WERI-Rb-1 (cell line): ENCODE measurements at regions not wholly inside any gene's neighbourhood (a gene's known extent, or its start where the extent isn't known, plus 50 kb on each side); places are given as distances from the start of the nearest gene placed in this dataset.

Experiments used
- DNase-seq: peaks from one replicate; pipeline ENCODE4 v3.0.0-alpha.2; 2020
- H3K27ac ChIP-seq: fragments of 250-450 bp; sonication (Bioruptor Pico); 2 replicates; pipeline ENCODE4 v1.5.1; 2020; ENCODE audit warnings: mild to moderate bottlenecking, moderate library complexity
- H3K27me3 ChIP-seq: fragments of 250-450 bp; sonication (Bioruptor Pico); 2 replicates; pipeline ENCODE4 v1.5.1; 2021; ENCODE audit warnings: mild to moderate bottlenecking, low read depth, moderate library complexity; ENCODE audit not compliant: insufficient read depth, severe bottlenecking
- H3K36me3 ChIP-seq: fragments of 250-450 bp; sonication (Bioruptor Pico); 2 replicates; pipeline ENCODE4 v1.5.1; 2020; ENCODE audit warnings: mild to moderate bottlenecking, moderate library complexity
- H3K4me3 ChIP-seq: 2 replicates; pipeline ENCODE4 v1.5.1; 2011; ENCODE audit warnings: low read depth, mild to moderate bottlenecking, control low read depth, low read length
- H3K9me3 ChIP-seq: fragments of 250-450 bp; sonication (Bioruptor Pico); 2 replicates; pipeline ENCODE4 v1.5.1; 2021; ENCODE audit warnings: mild to moderate bottlenecking, moderate library complexity; ENCODE audit not compliant: severe bottlenecking
- TF ChIP-seq, protein P1 (sequence below): IDR thresholded peaks from 2 replicates; pipeline ENCODE4 v1.5.1; 2011; ENCODE audit warnings: low read depth, mild to moderate bottlenecking, control low read depth, inconsistent platforms, low read length

DNA sequence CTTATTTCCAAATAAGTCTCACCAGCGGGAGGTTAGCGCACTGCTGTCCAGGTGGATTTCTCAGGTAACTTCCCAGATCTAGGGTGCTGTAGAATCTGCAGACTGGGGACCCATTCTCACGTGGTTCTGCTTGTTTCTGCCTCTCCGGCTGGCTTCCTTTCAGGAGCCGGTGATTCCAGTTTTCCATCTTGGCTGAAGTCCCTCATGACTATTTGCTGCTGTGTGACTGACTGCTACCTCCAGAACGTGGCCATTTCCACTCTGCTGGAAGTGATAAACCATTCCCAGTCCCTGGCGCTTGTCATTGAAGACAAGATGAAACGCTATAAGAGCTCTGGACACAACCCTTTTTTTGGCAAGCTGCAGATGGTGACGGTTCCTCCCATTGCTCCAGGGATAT lies 76.0 kb downstream of the DOP1B start:
- TF ChIP-seq, protein P1, sequence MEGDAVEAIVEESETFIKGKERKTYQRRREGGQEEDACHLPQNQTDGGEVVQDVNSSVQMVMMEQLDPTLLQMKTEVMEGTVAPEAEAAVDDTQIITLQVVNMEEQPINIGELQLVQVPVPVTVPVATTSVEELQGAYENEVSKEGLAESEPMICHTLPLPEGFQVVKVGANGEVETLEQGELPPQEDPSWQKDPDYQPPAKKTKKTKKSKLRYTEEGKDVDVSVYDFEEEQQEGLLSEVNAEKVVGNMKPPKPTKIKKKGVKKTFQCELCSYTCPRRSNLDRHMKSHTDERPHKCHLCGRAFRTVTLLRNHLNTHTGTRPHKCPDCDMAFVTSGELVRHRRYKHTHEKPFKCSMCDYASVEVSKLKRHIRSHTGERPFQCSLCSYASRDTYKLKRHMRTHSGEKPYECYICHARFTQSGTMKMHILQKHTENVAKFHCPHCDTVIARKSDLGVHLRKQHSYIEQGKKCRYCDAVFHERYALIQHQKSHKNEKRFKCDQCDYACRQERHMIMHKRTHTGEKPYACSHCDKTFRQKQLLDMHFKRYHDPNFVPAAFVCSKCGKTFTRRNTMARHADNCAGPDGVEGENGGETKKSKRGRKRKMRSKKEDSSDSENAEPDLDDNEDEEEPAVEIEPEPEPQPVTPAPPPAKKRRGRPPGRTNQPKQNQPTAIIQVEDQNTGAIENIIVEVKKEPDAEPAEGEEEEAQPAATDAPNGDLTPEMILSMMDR, result no peak
- Histone ChIP-seq H3K27ac (no peak overlapping the region), H3K4me3 (no peak overlapping the region)

DNA sequence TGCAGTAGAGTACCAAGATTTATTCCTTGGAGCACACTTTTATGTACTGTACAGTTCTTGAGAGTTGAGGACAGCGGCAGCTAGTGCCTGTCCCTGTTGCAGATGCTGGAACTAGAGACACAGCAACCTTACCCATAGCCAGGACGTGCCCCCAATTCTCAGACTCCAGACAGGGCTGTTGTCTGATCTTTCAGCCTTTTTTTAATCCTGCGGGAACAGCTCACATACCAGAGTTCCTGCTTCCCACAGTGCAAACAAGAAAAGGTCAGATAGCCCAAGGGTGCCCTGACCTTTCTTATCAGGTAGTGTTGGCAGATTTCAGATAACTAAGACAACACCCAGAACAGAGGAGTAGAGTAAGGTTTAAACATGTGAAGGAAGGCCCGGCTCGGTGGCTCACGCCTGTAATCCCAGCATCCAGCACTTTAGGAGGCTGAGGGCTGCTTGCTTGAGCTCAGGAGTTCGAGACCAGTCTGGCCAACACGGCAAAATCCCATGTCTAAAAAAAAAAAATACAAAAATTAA lies 78.5 kb downstream of the DOP1B start:
- Histone ChIP-seq H3K27me3 (no peaks in the 10 kb centered on the region), H3K4me3 (no peak overlapping the region), H3K9me3 (no peaks in the 10 kb centered on the region), H3K36me3 (peaks cover 60% of the 10 kb centered on the region), H3K27ac (no peak overlapping the region)
- TF ChIP-seq, protein P1, result no peak
- no peak for DNase-seq

More for the DNA sequence above, 76.0 kb downstream of the DOP1B start:
- Histone ChIP-seq H3K9me3 (no peaks in the 10 kb centered on the region), H3K27me3 (no peaks in the 10 kb centered on the region), H3K36me3 (peaks cover 54% of the 10 kb centered on the region)
- no peak for DNase-seq

- no peak for DNase-seq
These were observed 79.6 kb downstream of the DOP1B start for GRCh38 chr21:36236052-36236730.

DNA sequence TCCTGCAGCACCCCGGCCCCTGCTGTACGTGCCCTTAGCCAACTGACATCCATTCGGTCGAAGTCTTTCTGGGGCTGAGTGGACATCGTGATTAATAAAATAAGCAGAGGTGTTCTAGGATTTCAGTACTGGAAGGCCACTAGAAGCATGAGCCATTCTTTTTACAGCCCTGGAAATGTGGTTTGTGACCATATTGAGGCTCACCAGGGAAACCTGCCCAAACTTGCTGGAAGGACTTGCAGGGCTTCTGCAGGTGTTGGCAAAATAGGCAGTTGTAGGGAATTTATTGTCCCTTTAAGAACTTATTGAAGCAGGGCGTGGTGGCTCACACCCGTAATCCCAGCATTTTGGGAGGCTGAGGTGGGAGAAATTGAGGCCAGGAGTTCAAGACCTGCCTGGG lies 80.8 kb downstream of the DOP1B start:
- no peak overlapping the region for H3K4me3 ChIP-seq

More at GRCh38 chr21:36236052-36236730, 79.6 kb downstream of the DOP1B start:
- H3K4me3 ChIP-seq, result no peak overlapping the region
- TF ChIP-seq, protein P1, result no peak
- H3K27ac ChIP-seq, result no peak overlapping the region
- peaks cover 58% of the 10 kb centered on the region for H3K36me3 ChIP-seq
- H3K9me3 ChIP-seq, result no peaks in the 10 kb centered on the region
- no peaks in the 10 kb centered on the region for H3K27me3 ChIP-seq

GRCh38 chr21:36239585-36239984 lies 80.4 kb upstream of the MORC3 start:
- TF ChIP-seq, protein P1, result no peak
- H3K36me3 ChIP-seq, result peaks cover 45% of the 10 kb centered on the region
- DNase-seq, result no peak
- no peaks in the 10 kb centered on the region for H3K27me3 ChIP-seq
- no peak overlapping the region for H3K4me3 ChIP-seq
- no peaks in the 10 kb centered on the region for H3K9me3 ChIP-seq
- H3K27ac ChIP-seq, result no peak overlapping the region

More for the DNA sequence above, 80.8 kb downstream of the DOP1B start:
- Histone ChIP-seq H3K27ac (no peak overlapping the region), H3K9me3 (no peaks in the 10 kb centered on the region), H3K27me3 (no peaks in the 10 kb centered on the region), H3K36me3 (peaks cover 50% of the 10 kb centered on the region)
- TF ChIP-seq, protein P1, result no peak
- no peak for DNase-seq
